ENCODE measurements at regions not wholly inside any gene's neighbourhood (a gene's known extent, or its start where the extent isn't known, plus 50 kb on each side); places are given as distances from the start of the nearest gene placed in this dataset.
"Not testable (repeated sequence)": the region's sequence is repeated elsewhere in the genome, so short reads cannot be mapped to it uniquely, and the experiment has no call there.

DNA sequence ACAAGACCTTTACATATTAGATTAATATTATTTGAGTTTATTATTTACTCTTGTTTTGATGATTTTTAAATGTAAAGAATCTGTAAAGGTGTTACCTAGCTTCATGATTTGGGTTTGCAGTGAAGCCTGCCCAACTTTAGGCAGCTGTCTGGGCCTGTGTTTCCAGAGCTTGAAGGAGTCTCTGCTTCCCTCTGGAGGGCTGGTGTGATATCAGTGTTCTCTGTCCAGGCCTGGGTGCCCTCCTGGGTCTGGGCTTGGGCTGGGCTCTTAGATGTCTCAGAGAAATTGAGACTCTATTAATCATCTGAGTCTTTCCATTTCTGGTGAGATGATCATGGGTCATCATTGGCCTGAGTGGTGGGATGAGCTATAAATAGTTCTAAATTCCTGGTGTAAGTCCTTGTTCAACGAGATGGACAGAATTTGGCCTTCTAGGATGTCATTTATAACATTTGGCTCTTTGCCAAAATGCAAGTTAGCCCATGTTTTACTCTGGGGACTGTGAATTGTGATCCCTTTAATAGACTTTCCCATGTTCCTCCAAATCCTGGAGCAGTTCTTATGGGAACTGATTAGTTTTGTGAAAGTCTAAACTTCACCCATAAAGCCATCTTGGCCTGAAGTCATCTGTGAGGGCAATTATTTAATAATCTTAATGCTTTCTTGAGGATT is 397.3 kb downstream of the TMEM121 start:
- H3K36me3 ChIP-seq (ENCODE audit: insufficient read depth, insufficient read length, low read length); DNase-seq (ENCODE audit: low read depth, low spot score); H3K27me3 ChIP-seq (ENCODE audit: insufficient read depth, insufficient read length); H3K4me1 ChIP-seq (ENCODE audit: insufficient read depth, insufficient read length); H3K4me3 ChIP-seq (ENCODE audit: insufficient read length, low read depth); H3K9me3 ChIP-seq (ENCODE audit: insufficient read depth, low read length); H3K9ac ChIP-seq (ENCODE audit: insufficient read length, low read depth): not testable (repeated sequence)

DNA sequence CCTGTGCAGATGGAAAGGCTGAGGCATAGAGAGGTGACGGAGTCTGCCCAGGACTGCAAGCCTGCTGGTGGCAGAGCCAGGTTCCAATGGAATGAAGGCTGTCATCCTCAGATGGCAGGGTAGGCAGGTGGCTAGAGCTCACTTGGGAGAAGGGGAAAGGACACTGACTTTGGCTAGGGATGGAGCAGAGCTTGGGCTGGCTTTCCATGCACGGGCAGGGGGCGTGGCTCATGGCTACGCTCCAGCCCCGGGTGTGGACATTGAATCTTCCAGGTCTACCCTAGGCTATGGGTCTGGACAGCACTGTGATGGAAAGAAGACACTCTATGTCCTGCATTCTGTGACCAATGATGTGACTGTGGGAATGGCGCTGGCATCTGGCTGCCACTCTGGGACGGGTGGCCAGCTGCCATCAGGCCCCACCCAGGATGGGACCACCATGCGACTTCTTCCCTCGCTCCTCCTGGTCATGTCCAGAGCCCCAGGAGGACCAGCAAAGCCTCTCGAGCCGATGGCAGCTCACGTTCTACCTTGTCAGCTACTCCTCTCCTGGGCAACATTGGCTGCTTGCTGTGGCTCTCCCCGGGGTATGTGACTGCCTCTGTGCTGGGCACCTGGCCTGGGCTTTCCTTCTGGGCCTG is 398.7 kb downstream of the TMEM121 start:
- TF ChIP-seq ZNF274 (IDR thresholded peaks at IDR 0.05; ENCODE audit: low read depth, low read length) (no peak), SUZ12 (IDR thresholded peaks at IDR 0.05; ENCODE audit: extremely low read depth, insufficient read depth, insufficient read length) (no peak), YY1 (IDR thresholded peaks at IDR 0.05; ENCODE audit: insufficient read depth, insufficient read length) (no peak)
- no peaks in the 10 kb centered on the region for H3K36me3 ChIP-seq (ENCODE audit: insufficient read depth, insufficient read length, low read length)
- H3K9ac ChIP-seq (ENCODE audit: insufficient read length, low read depth), result no peak overlapping the region
- no peaks in the 10 kb centered on the region for H3K27me3 ChIP-seq (ENCODE audit: insufficient read depth, insufficient read length)
- DNase-seq (ENCODE audit: low read depth, low spot score), result no peak
- H3K4me1 ChIP-seq (ENCODE audit: insufficient read depth, insufficient read length), result no peaks in the 10 kb centered on the region
- no peaks in the 10 kb centered on the region; the same call in 1 of the 2 replicates for H3K9me3 ChIP-seq (ENCODE audit: insufficient read depth, low read length)
- no peak overlapping the region for H3K4me3 ChIP-seq (ENCODE audit: insufficient read length, low read depth)

DNA sequence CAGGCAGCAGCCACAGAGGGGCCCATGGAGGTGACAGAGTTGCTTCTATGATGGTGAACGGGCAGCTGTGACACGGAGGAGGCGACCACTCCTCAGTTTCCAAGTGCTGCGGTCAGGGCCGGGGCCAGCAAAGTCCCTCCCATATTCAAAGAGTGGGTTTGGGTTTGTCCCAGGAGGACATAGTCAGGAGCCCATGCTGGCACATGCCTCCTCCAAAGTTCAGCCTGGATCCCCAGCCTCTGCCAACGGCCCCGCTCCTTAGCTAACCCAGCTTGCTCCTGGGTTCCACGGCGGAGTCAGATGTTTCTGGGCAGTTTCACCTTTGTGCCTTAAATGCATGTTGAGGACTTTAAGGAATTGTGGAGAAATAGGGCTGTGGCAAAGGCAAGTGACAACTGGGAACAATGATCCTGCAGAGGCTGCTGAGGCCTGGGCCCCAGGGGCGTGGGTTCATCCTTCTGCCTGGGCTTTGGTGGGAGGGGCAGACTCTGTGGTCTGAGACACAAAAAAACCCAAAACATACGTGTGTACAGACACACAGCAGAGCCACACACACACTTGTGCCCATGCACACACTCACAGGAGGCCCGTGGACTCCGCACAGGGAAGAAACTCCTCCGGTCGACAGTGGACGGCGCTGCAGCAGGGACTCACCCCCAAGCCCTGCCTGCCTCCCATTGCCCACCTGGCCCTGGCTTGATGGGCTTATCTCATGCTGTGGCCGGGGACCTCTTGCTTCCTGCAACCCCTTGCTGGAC is 399.4 kb downstream of the TMEM121 start:
- Histone ChIP-seq H3K9me3 (ENCODE audit: insufficient read depth, low read length) (no peaks in the 10 kb centered on the region; the same call in 1 of the 2 replicates), H3K9ac (ENCODE audit: insufficient read length, low read depth) (no peak overlapping the region), H3K4me1 (ENCODE audit: insufficient read depth, insufficient read length) (no peaks in the 10 kb centered on the region), H3K4me3 (ENCODE audit: insufficient read length, low read depth) (no peak overlapping the region), H3K36me3 (ENCODE audit: insufficient read depth, insufficient read length, low read length) (no peaks in the 10 kb centered on the region), H3K27me3 (ENCODE audit: insufficient read depth, insufficient read length) (no peaks in the 10 kb centered on the region)
- DNase-seq (ENCODE audit: low read depth, low spot score), result no peak
- TF ChIP-seq SUZ12 (IDR thresholded peaks at IDR 0.05; ENCODE audit: extremely low read depth, insufficient read depth, insufficient read length) (no peak), YY1 (IDR thresholded peaks at IDR 0.05; ENCODE audit: insufficient read depth, insufficient read length) (no peak), ZNF274 (IDR thresholded peaks at IDR 0.05; ENCODE audit: low read depth, low read length) (no peak)

DNA sequence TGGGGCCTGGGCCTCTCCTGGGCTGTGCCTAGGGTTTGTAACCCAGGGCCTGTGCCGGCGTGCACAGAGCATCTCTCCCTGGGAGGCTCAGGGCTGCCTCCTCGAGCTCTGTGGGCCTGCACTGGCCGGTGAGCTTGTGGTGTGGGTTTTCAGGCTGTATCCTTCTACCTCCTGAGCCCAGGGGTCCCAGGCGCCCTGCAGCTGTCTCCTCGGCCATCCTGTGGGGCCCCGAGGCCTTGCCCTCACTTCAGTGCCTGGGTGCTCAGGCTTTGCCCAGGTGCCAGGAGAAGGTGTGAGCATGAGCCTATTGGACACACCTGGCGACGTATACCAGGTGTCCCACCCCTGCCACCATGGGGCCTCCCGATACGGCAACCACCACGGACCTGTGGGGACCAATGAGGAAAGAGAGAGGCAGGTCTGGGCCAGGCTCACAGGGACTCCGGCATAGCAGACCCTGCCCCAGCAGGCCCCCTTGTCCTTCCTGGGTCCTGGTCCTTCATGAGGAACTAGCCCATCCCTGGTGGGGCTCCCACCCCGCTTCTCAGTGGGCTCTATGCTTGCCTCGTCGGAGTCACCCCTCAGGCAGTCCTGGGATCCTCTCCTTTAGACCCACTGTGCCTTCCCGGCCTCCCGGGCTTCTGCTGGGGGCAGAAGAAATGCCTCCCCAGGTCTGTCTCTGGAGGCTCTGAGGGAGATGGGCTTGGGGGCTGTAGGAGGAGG is 400.2 kb downstream of the TMEM121 start:
- no peak for DNase-seq (ENCODE audit: low read depth, low spot score)
- Histone ChIP-seq H3K27me3 (ENCODE audit: insufficient read depth, insufficient read length) (no peaks in the 10 kb centered on the region), H3K4me3 (ENCODE audit: insufficient read length, low read depth) (no peak overlapping the region), H3K9ac (ENCODE audit: insufficient read length, low read depth) (no peak overlapping the region), H3K9me3 (ENCODE audit: insufficient read depth, low read length) (no peaks in the 10 kb centered on the region; the same call in 1 of the 2 replicates), H3K4me1 (ENCODE audit: insufficient read depth, insufficient read length) (no peaks in the 10 kb centered on the region), H3K36me3 (ENCODE audit: insufficient read depth, insufficient read length, low read length) (no peaks in the 10 kb centered on the region)
- TF ChIP-seq ZNF274 (IDR thresholded peaks at IDR 0.05; ENCODE audit: low read depth, low read length) (no peak), SUZ12 (IDR thresholded peaks at IDR 0.05; ENCODE audit: extremely low read depth, insufficient read depth, insufficient read length) (no peak), YY1 (IDR thresholded peaks at IDR 0.05; ENCODE audit: insufficient read depth, insufficient read length) (no peak)

DNA sequence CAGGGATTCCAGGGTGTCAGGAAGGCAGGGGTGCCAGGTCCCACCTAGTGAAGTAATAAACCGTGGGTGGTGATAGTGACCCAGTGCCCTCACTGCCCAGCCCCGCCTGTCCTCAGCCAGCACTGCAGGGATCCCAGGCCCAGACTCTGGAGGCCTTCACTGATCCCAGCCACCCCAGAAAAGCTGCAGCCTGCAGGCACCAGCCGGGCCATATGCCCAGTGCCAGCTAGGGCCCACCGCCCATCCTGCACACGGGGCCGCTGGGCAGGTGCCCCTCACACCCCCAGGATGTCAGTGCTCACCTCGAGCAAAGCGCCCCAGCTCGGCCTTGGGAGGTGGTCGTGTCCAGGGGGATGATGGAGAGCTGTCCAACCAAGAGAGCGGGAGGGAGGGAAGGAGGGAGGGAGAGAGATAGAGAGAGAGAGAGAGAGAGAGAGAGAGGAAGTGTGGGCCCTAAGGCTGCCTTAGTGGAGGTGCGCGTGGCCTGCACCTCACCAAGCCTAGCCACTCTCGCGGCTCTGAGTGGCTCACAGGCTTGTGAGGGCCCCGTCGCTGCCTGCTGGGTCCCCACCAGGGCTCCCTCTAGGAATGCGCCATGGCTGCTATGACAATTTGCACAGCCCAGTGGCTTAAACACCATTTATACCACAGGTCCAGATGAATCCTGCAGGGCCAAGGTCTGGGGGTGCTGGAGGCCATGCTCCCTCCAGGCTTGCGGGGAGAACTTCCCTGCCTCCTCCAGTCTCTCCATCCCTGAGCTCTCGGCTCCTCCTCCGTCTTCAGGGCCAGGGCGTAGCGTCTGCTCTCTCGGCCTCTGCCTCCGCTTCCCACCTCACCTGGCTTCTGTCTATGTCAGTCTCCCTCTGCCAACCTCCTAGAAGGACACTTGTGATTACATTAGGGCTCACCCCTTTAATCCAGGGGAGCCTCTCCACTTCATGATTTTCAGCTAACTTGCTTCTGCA is 401.0 kb downstream of the TMEM121 start:
- no peak for DNase-seq (ENCODE audit: low read depth, low spot score)
- H3K4me3 ChIP-seq (ENCODE audit: insufficient read length, low read depth), result no peak overlapping the region
- H3K9ac ChIP-seq (ENCODE audit: insufficient read length, low read depth), result no peak overlapping the region
- H3K36me3 ChIP-seq (ENCODE audit: insufficient read depth, insufficient read length, low read length), result no peaks in the 10 kb centered on the region
- H3K4me1 ChIP-seq (ENCODE audit: insufficient read depth, insufficient read length), result no peaks in the 10 kb centered on the region
- H3K9me3 ChIP-seq (ENCODE audit: insufficient read depth, low read length), result no peaks in the 10 kb centered on the region; the same call in 1 of the 2 replicates
- no peaks in the 10 kb centered on the region for H3K27me3 ChIP-seq (ENCODE audit: insufficient read depth, insufficient read length)
- TF ChIP-seq YY1 (IDR thresholded peaks at IDR 0.05; ENCODE audit: insufficient read depth, insufficient read length) (no peak), SUZ12 (IDR thresholded peaks at IDR 0.05; ENCODE audit: extremely low read depth, insufficient read depth, insufficient read length) (no peak), ZNF274 (IDR thresholded peaks at IDR 0.05; ENCODE audit: low read depth, low read length) (no peak)

DNA sequence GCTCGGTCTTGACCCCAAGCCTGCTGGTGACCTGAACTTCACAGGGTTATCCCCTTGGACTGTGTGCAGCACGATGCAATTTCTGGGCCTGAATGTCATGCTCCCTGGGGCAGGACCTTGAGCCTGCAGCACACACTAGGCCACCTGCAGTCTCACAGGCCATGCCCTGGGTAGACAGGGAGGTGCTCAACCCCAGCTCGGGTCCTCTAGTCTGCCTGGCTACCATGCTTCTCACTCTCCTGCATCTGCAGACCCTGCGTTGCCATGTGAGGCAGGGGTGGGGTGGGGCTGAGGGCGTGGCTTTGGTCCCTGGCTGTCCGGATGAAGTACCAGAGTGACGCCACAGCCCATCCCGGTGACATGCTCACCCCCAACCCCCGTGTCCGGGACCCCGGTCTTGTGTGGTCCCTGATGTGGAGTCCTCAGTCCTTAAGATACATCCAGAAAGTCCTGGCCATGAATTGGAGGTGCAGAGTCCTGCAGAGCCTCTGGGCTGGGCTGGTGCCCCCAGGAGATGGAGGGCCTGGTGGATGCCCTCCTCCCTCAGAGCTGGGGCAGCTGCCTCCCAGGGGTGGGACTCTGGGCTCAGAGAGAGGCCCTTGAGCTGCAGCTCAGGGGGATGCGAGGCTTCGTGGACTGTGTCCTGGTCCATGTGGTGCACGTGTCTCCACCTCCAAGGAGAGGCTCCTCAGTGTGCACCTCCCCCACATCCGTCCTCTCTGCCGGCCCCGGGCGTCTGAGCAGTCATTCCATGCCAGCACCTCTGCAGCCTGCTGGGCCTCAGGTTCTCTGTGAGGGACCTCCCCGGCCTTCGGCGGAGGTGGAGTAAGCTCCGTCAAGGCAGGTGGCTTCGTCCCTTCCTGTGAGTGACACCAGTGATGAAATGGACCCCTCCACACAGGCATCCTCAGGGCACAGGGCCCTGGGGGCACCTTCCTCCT is 402.1 kb downstream of the TMEM121 start:
- not testable (repeated sequence) for H3K9ac ChIP-seq (ENCODE audit: insufficient read length, low read depth); H3K4me3 ChIP-seq (ENCODE audit: insufficient read length, low read depth); H3K36me3 ChIP-seq (ENCODE audit: insufficient read depth, insufficient read length, low read length); H3K9me3 ChIP-seq (ENCODE audit: insufficient read depth, low read length); H3K4me1 ChIP-seq (ENCODE audit: insufficient read depth, insufficient read length); DNase-seq (ENCODE audit: low read depth, low spot score); H3K27me3 ChIP-seq (ENCODE audit: insufficient read depth, insufficient read length)

Data from NT2/D1 (cell line).